WTC11 (cell line): ENCODE measurements at regions not wholly inside any gene's neighbourhood (a gene's known extent, or its start where the extent isn't known, plus 50 kb on each side); places are given as distances from the start of the nearest gene placed in this dataset.

Experiments used
- MAX ChIP-seq: sonication (generic); formaldehyde crosslinking; IDR thresholded peaks from 2 replicates; pipeline ENCODE4 v1.8.0; 2022; ENCODE audit warnings: mild to moderate bottlenecking, missing genetic modification reagents
- TEAD4 ChIP-seq: sonication (generic); formaldehyde crosslinking; IDR thresholded peaks from 2 replicates; pipeline ENCODE4 v1.8.0; 2022; ENCODE audit warnings: mild to moderate bottlenecking, missing genetic modification reagents
- ZNF416 ChIP-seq: fragments of 250-450 bp; sonication (Bioruptor Pico); IDR thresholded peaks from 2 replicates; pipeline ENCODE4 v1.9.0; 2021; ENCODE audit warnings: mild to moderate bottlenecking, inconsistent platforms
- TF ChIP-seq, protein P1 (sequence below): fragments of 200-600 bp; IDR thresholded peaks from 2 replicates; pipeline ENCODE4 v1.8.0; 2022; ENCODE audit warnings: antibody characterized with exemption

DNA sequence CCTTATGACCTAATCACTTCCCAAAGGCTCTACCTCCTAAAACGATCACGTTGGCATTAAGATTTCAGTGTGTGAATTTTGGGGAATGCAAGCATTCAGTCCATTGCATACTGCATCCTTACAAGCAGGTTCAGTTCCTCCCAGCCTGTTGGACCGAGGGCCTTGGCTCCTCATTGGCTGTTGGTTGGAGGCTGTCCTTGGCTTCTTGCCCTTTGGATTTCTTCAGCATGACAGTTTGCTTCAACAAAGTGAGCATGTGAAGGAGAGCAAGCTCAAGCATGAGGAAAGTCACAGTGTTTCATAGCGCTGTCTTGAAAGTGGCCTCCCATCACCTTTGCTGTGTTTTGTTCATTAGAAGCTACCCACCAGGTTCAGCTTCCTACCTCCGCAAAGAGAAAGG is 109.5 kb downstream of the GADD45G start:
- TF ChIP-seq MAX (no peak), TEAD4 (CRISPR knock-in tag) (no peak), ZNF416 (CRISPR knock-in tag) (no peak)
- TF ChIP-seq, protein P1, sequence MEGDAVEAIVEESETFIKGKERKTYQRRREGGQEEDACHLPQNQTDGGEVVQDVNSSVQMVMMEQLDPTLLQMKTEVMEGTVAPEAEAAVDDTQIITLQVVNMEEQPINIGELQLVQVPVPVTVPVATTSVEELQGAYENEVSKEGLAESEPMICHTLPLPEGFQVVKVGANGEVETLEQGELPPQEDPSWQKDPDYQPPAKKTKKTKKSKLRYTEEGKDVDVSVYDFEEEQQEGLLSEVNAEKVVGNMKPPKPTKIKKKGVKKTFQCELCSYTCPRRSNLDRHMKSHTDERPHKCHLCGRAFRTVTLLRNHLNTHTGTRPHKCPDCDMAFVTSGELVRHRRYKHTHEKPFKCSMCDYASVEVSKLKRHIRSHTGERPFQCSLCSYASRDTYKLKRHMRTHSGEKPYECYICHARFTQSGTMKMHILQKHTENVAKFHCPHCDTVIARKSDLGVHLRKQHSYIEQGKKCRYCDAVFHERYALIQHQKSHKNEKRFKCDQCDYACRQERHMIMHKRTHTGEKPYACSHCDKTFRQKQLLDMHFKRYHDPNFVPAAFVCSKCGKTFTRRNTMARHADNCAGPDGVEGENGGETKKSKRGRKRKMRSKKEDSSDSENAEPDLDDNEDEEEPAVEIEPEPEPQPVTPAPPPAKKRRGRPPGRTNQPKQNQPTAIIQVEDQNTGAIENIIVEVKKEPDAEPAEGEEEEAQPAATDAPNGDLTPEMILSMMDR, result no peak
